ENCODE measurements at regions not wholly inside any gene's neighbourhood (a gene's known extent, or its start where the extent isn't known, plus 50 kb on each side); places are given as distances from the start of the nearest gene placed in this dataset.

- no peak for TF ChIP-seq SALL2 (tag by site-specific recombination; IDR thresholded peaks at IDR 0.05; ENCODE audit: borderline replicate concordance)
- TF ChIP-seq YY1 (tag by site-specific recombination; IDR thresholded peaks at IDR 0.05) = no peak
- no peak for TF ChIP-seq ZNF132 (tag by site-specific recombination; IDR thresholded peaks at IDR 0.05; ENCODE audit: borderline replicate concordance)
- TF ChIP-seq, protein P1, sequence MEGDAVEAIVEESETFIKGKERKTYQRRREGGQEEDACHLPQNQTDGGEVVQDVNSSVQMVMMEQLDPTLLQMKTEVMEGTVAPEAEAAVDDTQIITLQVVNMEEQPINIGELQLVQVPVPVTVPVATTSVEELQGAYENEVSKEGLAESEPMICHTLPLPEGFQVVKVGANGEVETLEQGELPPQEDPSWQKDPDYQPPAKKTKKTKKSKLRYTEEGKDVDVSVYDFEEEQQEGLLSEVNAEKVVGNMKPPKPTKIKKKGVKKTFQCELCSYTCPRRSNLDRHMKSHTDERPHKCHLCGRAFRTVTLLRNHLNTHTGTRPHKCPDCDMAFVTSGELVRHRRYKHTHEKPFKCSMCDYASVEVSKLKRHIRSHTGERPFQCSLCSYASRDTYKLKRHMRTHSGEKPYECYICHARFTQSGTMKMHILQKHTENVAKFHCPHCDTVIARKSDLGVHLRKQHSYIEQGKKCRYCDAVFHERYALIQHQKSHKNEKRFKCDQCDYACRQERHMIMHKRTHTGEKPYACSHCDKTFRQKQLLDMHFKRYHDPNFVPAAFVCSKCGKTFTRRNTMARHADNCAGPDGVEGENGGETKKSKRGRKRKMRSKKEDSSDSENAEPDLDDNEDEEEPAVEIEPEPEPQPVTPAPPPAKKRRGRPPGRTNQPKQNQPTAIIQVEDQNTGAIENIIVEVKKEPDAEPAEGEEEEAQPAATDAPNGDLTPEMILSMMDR (tag by site-specific recombination; IDR thresholded peaks at IDR 0.05) = no peak
- no peak for TF ChIP-seq ZNF311 (tag by site-specific recombination; IDR thresholded peaks at IDR 0.05; ENCODE audit: borderline replicate concordance)
- no peak for TF ChIP-seq BCL11A (tag by site-specific recombination; IDR thresholded peaks at IDR 0.05; ENCODE audit: low read depth)
- no peak for TF ChIP-seq SP2 (tag by site-specific recombination; IDR thresholded peaks at IDR 0.05)
- TF ChIP-seq PRDM1 (tag by site-specific recombination; IDR thresholded peaks at IDR 0.05) = no peak
Measured at GRCh38 chr9:13505797-13506196, 226.3 kb upstream of the MPDZ start.

Data from HEK293 (cell line).